ENCODE measurements at regions not wholly inside any gene's neighbourhood (a gene's known extent, or its start where the extent isn't known, plus 50 kb on each side); places are given as distances from the start of the nearest gene placed in this dataset.

DNA sequence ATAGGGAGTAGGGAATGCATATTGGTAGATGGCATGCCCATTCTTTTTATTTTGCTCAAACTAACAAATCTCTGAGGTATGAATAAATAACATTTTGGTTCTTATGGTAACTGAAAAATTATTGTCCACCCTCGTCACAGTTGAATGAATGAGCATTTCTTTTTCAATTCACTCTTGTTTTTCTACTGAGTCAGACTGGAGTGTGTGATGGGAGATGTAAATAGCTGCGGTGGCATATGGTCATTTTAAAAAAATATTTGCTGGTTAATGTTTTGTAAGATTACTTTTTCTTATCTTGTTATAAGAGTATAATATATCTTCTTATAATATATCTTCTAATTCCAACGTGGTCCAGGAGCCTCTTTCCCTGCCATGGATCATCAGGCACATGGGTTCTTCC lies 586.5 kb downstream of the SLITRK5 start:
- TF ChIP-seq POLR2A (IDR thresholded peaks at IDR 0.05; ENCODE audit: low read length) (no peak), GATA1 (IDR thresholded peaks at IDR 0.05; ENCODE audit: low read depth, low read length) (no peak)

All from erythroblast (primary cell).